ENCODE measurements at regions not wholly inside any gene's neighbourhood (a gene's known extent, or its start where the extent isn't known, plus 50 kb on each side); places are given as distances from the start of the nearest gene placed in this dataset.

DNA sequence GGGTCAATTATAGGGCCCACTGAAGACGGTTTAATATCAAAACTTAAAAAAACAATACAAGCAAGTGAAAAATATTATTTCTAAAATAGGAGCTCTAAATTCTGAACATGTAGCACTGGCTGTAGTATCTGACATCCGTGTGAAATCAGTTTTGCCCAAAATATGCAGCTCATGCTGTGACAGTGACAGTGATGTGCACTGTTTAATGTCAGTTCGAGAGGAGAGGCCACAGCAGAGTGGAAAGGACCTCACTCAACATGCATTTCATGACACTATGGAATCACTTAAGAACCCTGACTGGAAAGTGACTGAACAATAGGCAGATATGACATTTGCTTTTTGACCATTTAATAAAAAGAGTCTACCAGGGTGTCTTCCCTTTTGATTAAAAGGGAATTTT lies 397.0 kb downstream of the FRK start:
- no peak for TF ChIP-seq EP300 (IDR thresholded peaks at IDR 0.05)
- TF ChIP-seq POLR2A (IDR thresholded peaks at IDR 0.05): no peak
- no peak for TF ChIP-seq POLR2AphosphoS5 (IDR thresholded peaks at IDR 0.05)
- TF ChIP-seq, protein P1, sequence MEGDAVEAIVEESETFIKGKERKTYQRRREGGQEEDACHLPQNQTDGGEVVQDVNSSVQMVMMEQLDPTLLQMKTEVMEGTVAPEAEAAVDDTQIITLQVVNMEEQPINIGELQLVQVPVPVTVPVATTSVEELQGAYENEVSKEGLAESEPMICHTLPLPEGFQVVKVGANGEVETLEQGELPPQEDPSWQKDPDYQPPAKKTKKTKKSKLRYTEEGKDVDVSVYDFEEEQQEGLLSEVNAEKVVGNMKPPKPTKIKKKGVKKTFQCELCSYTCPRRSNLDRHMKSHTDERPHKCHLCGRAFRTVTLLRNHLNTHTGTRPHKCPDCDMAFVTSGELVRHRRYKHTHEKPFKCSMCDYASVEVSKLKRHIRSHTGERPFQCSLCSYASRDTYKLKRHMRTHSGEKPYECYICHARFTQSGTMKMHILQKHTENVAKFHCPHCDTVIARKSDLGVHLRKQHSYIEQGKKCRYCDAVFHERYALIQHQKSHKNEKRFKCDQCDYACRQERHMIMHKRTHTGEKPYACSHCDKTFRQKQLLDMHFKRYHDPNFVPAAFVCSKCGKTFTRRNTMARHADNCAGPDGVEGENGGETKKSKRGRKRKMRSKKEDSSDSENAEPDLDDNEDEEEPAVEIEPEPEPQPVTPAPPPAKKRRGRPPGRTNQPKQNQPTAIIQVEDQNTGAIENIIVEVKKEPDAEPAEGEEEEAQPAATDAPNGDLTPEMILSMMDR (IDR thresholded peaks at IDR 0.05): no peak
- H3K36me3 ChIP-seq: no peaks in the 10 kb centered on the region
- H3K9me3 ChIP-seq: no peaks in the 10 kb centered on the region
- intact Hi-C loops (cut with DNase I): no loop called here
- H3K27ac ChIP-seq: no peak overlapping the region
- no peaks in the 10 kb centered on the region for H3K4me1 ChIP-seq
- 67 to 71% methylated on average over 3 of the region's 3 CpGs for WGBS, 2 donors
- H3K27me3 ChIP-seq: no peaks in the 10 kb centered on the region
- no peak for DNase-seq
- H3K4me3 ChIP-seq: no peak overlapping the region

DNA sequence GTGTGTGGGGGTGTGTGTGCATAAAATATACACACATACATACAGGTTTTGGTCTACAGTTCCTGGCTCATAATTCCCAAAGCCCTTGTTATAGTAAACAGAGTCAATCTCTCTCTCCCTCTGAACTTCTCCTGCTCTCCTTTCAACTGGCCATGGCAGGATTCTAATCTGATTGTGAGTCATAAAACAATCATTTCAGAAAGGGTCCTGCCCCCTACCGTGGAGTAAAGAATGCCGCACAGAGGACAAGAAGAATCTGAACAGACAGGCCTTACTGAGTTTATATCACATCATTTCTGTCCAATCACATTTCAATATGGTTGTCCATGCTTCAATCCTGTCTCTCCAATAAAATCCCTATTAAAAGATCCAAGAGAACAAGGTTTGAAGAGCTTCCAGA lies 416.9 kb downstream of the FRK start:
- no peak for TF ChIP-seq POLR2AphosphoS5 (IDR thresholded peaks at IDR 0.05)
- no peak for TF ChIP-seq EP300 (IDR thresholded peaks at IDR 0.05)
- no peak for TF ChIP-seq POLR2A (IDR thresholded peaks at IDR 0.05)
- H3K27me3 ChIP-seq: no peaks in the 10 kb centered on the region
- DNase-seq: no peak
- H3K27ac ChIP-seq: no peak overlapping the region
- WGBS, 2 donors: 11 to 14% methylated on average over 2 of the region's 2 CpGs
- no peaks in the 10 kb centered on the region for H3K9me3 ChIP-seq
- H3K36me3 ChIP-seq: no peaks in the 10 kb centered on the region
- intact Hi-C loops (cut with DNase I): no loop called here
- H3K4me1 ChIP-seq: no peaks in the 10 kb centered on the region
- H3K4me3 ChIP-seq: no peak overlapping the region

DNA sequence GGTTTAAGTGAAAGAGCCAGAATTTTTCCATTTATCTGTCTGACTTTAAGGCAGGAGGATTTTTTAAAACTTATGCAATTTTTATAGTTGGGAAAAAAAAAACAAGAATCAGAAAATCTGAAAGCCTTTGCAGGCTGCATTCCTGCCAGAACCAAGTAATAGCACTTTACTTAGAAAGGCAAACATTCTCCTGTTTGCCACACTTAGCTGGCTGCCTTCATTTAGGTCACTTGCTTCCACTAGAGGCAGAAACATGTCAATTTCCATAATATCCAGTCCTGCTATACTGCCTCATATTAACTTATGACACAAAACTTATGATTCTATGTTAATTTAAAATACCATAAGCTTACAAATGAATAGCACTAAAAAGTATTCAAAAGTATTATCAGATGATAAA lies 425.8 kb downstream of the FRK start:
- H3K9me3 ChIP-seq: no peaks in the 10 kb centered on the region
- no peaks in the 10 kb centered on the region for H3K27me3 ChIP-seq
- no peak overlapping the region for H3K27ac ChIP-seq
- no peak for TF ChIP-seq POLR2AphosphoS5 (IDR thresholded peaks at IDR 0.05)
- no peak for TF ChIP-seq POLR2A (IDR thresholded peaks at IDR 0.05)
- TF ChIP-seq EP300 (IDR thresholded peaks at IDR 0.05): no peak
- TF ChIP-seq, protein P1 (IDR thresholded peaks at IDR 0.05): no peak
- no peaks in the 10 kb centered on the region for H3K4me1 ChIP-seq
- DNase-seq: no peak
- no peak overlapping the region for H3K4me3 ChIP-seq
- intact Hi-C loops (cut with DNase I): no loop called here
- H3K36me3 ChIP-seq: no peaks in the 10 kb centered on the region

DNA sequence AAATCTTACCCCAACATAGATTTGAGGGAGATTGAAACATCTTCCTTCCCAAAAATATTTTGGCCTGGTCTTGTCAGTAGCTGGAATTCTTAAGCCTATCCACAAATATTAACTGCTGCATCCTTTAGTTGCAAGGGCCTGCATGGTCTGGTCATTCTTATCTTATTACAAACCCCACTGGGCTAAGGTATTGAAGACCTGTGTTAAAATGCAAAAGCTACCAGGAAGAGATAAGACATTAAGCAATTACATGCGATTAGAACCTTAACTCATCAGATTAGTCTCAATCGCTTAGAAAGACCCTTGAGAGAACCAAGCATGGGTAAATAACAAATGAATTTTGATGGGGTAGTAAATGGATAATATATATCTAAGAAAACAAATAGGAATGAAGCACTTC lies 426.6 kb downstream of the FRK start:
- TF ChIP-seq POLR2A (IDR thresholded peaks at IDR 0.05) (no peak), EP300 (IDR thresholded peaks at IDR 0.05) (no peak), POLR2AphosphoS5 (IDR thresholded peaks at IDR 0.05) (no peak)
- TF ChIP-seq, protein P1 (IDR thresholded peaks at IDR 0.05): no peak
- Histone ChIP-seq H3K36me3 (no peaks in the 10 kb centered on the region), H3K4me1 (no peaks in the 10 kb centered on the region), H3K27ac (no peak overlapping the region), H3K9me3 (no peaks in the 10 kb centered on the region), H3K27me3 (no peaks in the 10 kb centered on the region), H3K4me3 (no peak overlapping the region)
- WGBS, 2 donors: 82 to 87% methylated on average over 2 of the region's 2 CpGs
- intact Hi-C loops (cut with DNase I): no loop called here
- no peak for DNase-seq

DNA sequence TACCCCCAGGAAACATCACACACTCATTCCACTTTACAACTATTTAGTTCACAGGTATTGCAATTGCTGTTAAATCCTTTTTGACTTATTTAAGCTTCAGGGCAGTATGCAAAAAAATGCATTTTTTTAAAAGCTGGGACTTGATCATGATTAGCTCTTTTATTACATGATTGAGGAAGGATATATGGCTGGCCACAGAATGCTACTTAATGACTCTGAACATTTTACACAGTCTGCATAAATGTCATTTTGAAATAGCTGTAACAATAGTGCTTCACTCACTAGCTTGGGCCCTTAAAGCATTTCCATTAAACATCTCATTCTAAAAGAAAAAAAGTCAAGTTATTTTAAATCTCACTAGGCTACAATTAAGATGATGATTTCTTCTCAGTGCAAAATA lies 429.7 kb downstream of the FRK start:
- no peaks in the 10 kb centered on the region for H3K9me3 ChIP-seq
- no peaks in the 10 kb centered on the region for H3K36me3 ChIP-seq
- no peak overlapping the region for H3K4me3 ChIP-seq
- no peak overlapping the region for H3K27ac ChIP-seq
- no peaks in the 10 kb centered on the region for H3K4me1 ChIP-seq
- no peaks in the 10 kb centered on the region for H3K27me3 ChIP-seq
- intact Hi-C loops (cut with DNase I): no loop called here
- DNase-seq: no peak
- TF ChIP-seq POLR2AphosphoS5 (IDR thresholded peaks at IDR 0.05) (no peak), EP300 (IDR thresholded peaks at IDR 0.05) (no peak), POLR2A (IDR thresholded peaks at IDR 0.05) (no peak)
- TF ChIP-seq, protein P1 (IDR thresholded peaks at IDR 0.05): no peak
